AML-193 (cell line): ENCODE measurements at regions not wholly inside any gene's neighbourhood (a gene's known extent, or its start where the extent isn't known, plus 50 kb on each side); places are given as distances from the start of the nearest gene placed in this dataset.
"Not testable (repeated sequence)": the region's sequence is repeated elsewhere in the genome, so short reads cannot be mapped to it uniquely, and the experiment has no call there.

ENCODE experiments used
- DNase-seq, 2 experiments: peaks; one replicate each; lab custom pipeline; 2025; lab: John Stamatoyannopoulos, UW

DNA sequence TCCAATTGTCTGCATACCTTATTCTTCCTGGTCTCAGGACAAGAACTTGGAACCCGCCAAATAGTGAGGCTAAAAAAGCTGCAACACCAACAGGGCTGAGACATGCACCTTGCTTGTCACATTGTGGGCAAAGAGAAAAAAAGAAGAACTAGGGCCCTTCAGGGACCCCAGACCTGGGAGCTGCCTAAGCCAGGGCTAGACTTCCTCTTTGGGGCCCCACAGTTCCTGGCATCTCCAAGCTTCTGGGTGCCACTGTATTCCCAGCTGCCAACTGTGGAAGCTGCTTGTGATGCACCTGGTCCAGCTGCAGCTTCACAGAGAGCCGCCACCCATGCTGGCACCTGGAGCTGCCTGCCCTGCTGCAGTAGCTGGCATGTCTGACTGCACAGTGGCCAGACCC, 370.6 kb downstream of the CD83 start:
- DNase-seq, result no peak

DNA sequence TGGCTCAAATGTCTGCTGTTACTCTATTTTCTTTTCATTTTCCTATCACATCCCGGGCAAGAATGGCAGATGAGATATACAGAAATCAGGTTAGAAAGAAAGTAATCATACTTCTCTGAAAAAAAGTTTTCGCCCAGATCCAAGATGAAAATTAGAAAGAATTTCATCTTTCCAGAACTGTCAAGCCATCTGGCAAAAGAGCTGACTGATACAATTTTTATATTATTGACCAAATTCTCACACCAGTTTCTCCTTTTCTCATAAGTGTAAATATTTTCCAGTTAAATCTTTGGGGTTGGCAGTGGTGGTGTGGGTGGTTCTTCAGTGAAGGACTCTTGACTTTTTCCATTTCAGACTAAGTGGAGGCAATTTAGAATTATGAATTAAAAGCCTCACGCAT, 371.9 kb downstream of the CD83 start:
- no peak for DNase-seq

DNA sequence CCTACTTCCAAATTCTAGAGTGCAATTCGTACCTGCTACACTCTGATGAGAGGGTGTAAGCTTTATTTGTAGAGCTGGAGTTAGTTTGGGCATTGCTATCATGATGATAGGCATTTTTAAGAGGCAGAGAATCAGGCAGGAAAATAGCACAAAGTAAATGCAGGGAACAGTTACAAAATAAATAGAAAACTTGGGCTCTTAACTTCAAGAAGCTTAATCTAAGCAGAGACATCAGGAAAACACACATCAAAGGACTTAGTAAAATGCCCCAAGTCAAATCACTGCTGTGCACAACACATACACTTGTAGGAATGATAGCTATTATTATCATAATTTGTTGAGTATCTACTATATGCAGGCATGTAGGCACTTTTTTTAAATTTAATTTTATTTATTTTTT, 381.2 kb downstream of the CD83 start:
- no peak for DNase-seq

DNA sequence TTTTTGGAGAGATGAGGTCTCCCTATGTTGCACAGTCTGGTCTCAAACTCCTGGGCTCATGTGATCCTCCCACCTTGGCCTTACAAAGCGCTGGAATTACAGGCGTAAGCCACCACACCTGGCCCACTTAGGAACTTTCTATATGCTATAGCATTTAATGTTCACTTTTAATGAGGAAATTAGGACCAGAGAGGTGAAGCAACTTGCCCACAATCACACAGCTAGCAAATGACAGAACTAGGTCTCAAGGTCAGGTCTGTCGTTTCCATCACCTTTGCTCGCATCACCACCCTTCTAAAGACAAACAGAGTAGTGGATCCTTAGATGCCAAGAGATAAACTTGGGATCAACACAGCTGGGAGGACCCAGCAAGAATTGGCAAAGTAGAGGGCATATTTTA, 381.7 kb downstream of the CD83 start:
- no peak for DNase-seq

DNA sequence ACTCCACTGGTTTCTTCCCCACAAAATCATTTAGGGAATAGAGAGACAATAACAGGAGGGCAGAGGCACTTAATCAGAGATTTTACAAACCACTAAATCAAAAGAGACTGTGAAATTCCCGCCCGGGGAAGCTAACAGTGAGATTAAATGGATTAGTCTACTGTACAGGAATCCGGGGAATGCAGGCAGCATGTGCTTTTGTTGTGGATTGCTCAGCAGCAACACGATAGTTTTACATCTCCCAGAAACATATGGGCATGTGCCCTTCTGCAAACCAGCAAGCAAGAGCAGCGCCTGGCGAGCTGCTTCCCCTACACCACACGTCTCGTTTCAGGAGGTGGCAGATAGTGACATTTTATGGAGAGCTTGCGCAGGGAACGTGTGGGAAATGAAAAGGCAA, 382.3 kb downstream of the CD83 start:
- no peak for DNase-seq

DNA sequence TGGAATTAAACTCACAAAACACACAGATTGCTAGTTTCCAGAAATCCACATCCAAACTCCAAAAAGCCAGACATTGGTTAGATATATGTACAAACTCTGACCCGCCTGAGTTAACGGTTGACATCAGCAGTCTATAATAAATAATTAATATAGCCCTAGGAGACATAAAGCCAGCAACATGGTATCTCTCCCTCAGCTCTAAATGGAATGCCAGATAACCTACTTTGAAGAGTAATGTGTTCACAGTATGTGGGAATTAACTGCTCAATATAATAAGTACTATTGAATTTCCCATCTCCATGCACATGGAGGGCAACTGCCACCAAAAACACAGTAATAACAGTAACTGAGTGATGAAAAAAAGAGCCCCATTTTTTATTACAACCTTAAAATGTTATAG, 383.2 kb downstream of the CD83 start:
- no peak for DNase-seq

DNA sequence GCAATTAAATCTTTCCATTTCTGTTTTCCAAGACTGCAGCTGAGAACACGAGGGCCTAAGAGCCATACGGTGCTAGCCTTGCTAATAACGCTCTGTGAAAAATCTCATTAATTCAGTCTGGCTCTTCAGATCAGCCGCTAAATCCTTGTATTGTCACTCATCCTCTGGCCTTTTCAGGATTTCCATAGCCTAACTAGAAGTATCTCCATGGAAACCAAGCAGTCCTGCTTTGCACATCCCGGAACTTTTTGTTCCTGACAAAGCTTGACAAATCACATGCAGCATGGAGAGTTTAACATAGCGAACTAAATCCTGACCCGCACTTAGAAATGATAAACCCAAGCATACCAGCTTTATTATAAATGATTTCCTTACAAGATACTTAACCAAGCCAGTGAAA, 383.7 kb downstream of the CD83 start:
- no peak for DNase-seq

DNA sequence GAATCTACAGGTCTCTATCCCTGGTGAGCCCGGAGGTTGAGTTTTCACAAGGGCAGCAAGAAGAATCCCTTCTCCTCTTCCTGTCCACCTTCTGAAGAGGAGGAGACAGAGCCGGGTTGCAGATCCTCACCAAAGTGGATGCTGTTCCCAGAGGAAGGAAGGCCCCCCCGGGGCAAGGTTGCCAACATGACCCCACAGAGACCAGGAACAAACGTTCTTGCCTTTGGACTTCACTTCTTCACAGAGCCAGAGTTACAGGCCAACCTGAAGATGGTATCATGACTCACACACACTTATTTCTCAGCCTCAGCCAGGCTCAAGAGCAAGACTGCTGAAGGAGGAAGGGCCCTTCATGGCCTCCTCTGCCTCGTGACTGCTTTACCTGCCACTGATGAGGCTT, 384.3 kb downstream of the CD83 start:
- no peak for DNase-seq

DNA sequence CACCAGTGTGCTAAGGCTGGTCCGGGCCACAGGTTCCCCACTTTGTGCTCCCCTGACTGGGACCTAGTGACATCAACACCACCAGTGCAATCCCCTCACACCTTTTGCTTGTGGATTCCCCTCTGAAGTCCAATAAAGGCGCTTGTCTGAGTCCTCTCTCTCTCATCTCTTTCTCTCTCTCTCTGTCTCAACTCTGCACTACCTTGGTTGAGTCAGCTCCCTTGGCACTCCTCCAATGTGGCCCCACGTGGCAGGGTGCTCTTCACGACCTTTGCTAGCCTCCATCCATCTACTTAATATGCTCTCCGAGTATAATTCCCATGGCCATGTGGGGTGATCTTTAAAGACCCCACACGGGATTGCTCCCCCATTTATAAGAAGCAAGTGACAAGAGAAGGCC, 385.0 kb downstream of the CD83 start:
- DNase-seq, result no peak

DNA sequence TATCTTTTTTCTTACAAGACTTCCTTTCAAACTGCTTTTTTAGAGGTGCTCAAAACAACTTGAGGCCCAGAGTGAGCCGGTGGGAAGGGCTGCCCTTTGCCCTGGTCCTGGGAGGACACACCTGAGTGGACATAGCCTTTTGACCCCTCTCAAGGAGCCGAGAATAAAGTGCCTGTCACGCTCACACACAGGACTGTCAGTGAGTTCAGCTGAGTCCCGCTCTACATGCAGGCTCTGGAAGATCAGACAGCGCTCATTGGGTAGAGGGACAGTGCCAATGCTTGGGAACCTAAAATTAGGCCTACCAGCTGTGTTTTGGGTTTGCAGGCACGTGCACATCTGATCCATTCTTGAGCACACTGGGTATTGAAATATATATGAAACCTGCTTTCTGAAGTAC, 387.8 kb downstream of the CD83 start:
- no peak for DNase-seq

DNA sequence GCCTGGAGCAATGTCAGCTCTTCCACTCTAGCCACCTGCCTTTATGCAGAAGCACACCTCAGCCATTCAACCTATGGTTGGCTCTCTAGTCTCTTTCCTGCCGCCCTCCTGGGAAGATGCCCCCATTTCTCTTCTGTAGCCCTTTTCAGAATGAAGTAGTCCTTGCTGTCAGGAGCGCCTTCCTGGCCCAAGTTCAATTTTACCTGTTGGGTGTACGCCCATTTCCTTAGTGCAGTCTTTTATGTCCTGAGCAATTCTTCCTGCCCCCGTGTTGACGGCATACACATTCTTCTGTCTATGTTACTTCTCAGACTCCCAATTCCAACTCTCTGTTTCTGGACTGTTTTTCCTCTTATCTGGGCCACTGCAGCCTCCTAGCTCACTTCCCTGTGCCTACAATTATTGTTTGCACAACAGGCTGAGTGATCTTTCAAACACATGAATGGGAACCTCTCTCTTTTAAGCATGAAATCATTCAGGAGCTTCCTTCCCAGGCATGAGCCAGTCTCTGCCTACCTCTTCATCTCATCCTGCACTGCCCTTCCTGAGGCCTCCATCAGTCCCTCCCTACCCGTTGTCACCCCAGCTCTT, 389.2 kb downstream of the CD83 start:
- no peak for DNase-seq

DNA sequence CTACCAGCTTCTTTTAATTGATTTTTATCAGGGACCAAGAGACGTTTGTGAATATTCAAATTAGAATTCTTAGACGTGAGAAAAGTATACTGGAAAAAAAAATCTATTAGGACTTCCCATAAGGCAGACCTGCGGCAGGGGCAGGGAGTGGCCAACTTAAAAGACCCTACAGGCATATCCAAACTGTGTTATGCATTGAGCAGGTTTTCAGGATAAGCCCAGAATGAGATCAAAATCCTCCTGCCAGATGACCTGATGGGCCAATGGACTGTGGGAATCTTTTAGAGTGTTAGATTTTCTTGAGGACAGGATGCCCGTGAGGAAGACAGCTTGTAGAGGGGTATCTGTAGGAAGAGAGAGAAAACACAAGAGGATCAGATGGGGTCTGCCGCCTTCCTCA, 391.5 kb downstream of the CD83 start:
- no peak for DNase-seq

DNA sequence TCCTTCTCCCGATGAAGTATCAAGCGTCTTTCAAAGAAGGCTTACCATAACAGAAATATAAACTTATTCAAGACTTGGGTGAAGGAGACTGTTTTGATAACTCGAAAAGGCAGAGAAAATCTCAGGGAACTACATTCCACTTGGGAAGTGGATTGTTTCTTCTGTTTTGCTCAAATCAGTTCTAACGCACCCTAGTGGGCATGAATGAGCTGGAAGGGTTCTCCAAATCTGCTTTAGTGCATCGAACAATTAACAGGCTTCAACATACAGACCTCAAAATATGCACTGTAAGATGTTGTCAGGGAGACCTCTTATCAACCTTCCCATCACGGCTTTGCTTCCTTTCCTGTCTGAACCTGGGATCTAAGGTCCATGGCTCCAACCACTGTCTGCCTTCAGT, 392.5 kb downstream of the CD83 start:
- no peak for DNase-seq

DNA sequence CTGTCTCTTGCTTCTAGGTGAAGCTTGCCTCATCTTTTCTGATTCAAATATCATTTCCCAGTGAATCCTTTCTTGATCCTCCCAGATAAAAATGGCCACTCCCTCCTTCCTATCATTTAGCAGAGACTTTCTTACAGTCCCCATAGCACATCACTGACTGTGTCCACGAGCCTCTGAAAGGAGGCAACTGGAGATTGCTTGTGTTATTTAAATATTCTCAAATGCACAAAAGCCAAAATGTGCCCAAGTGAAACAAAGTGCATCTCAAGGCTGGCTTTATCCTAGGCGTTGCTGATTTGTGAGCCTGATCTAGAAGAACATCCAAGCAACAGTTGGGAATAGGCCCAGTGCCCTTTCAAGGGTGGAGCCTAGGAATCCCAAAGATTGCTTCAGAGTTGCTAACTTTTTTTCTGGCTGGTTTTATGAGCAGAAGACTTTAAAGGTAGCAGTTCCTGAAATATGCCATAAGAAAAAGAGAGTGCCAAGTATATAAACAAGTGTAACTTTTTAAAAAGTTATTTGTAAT, 393.6 kb downstream of the CD83 start:
- DNase-seq, result no peak

DNA sequence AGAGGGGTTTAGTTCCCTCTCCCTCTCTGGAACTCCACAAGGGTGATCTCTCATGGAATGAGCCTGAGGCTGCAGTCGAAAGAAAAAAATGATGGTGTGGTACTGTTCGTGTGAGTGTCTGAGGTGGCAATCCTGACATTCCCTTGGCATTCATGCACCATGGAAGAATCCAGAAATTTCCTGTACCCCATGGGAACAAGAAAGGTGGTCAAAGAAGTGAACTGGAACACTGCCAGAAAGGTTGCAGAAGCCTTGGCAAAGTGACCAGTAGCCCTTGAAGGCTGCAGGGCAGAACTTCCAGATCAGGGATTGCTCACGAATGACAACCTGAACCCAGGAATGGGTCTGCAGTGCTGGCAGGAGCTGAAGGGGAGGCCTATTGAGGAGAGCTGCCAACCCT, 394.7 kb downstream of the CD83 start:
- DNase-seq, result no peak

DNA sequence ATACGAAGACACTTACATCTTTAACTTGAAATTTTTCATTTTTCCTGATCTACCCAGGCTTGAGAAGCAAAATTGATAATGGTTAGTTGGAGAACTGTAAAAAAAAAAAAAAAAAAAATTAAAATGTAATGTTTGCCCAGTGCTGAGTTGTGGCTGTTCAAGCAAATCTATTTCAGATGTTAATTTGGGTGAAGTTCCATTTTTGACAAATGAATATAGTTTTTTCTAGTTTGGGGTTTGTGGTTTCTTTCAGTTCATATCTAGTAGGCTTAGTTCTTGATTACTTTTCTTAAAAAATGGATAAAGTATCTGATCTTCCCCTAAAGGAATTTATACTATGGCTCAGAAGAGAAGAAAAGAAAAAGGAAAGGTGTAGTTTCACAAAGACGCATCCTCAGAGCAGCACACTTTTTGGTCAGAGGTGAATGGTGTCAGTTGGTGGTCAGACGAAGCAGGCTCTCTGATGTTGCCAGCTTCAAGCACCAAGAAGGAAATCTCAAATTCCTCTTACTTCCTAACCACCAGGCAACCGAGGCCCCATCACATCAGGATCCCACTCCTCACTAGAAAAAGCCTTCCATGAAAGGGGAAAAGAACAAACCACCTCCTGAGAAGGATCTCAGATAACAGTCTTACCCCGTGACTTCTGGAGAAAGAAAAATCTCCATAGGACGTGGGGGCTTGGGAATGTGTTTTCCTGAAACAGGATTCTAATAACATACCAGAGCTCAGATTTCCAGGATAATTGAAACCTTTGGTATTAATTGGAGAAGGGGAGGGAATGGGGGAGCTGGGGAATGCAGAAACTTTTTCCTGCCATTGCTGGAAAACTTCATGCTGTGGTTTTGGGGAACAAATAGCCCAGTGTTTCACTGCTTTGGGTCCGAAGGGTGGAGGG, 396.2 kb downstream of the CD83 start:
- DNase-seq, result no peak

DNA sequence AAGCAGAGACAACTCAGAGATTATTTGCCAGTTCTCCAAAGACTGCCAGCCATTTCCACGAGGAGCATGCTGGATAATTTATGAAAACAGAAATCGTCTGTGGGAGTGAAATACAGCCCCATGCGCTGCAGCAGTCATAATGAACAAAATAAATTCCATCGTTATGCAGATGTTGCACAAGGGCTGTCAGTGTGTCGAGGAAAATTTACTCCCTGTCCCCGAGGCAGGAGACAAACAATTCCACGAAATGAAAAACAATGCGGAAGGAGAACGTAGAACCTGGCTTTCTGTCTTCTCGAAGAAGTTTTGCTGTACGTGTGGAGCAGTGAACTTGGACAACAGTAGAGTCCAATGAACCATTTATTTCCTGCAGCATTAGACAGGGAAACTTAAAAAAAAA, 399.4 kb downstream of the CD83 start:
- no peak for DNase-seq

DNA sequence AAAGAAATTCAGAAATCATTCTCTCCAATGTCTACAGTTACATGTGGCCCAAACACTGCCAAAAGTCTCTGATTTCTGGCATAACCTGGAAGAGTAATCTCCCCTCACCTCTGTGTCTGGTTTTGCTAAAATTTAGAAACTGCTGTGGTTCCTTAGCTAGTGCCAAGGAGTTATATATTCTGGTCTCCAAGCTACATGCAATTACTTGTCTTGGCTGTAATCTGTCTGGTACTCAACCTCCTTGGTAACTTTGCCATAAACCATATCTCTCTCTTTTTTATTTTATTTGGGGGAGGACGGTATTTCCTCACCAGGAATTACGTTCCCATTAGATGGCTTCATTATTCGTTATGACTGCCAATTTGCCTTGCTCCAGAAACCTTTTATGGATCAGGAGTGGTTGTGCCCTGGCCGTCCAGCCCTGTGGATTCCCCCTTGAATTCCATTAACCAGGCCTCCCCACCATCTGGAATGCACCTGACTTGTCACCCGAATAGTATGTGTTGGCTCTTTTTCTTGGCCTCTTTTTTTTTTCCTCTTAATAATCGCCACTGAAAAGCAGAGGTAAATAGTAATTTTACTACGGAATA, 400.0 kb downstream of the CD83 start:
- no peak for DNase-seq

DNA sequence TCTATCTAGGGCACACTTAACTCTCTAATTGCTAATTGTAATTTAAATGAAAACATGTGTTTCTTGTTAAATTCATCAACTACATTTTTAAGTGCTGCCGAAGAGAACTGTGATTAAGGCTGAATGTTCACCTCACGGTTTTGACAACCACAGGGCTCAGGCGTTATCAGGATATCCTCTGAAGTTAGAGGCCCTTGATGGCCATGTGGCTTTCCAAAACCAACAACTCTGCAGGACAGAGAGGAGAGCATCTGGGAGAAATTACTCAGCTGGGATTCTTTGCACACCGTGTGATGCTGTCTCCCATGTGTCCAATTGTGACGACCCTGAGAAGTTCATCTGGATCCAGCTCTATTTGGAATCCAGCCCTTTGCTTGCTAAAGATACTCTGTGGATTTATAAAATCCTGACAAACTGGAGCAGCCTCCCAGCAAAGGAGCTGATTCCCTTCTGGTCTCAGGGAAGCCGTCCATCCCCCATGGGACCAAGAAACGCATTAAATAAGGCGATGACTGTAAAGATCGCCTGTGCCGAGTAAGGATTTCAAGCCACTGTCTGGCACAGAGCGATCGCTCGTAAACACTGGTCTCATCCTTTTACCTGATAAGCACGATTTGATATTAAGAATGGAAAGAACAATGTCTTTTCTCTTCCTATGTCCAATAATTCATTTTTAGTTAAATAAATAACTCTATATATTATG, 401.1 kb downstream of the CD83 start:
- DNase-seq, result no peak

DNA sequence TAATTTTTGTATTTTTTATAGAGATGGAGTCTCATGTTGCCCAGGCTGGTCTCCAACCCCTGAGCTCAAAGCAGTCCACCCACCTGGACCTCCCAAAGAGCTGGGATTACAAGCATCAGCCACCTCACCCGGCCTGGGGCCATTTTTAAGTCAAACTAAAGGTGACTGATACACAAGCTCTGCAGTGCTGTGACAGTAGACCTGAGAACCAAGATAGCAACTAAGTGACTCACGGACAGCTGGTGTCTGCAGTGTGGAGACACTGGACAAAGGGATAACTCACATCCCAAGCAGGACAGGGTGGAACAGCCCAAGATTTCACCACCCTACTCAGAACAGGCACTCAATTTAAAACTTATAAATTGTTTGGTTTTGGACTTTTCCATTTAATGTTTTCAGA, 402.5 kb downstream of the CD83 start:
- DNase-seq, result no peak

DNA sequence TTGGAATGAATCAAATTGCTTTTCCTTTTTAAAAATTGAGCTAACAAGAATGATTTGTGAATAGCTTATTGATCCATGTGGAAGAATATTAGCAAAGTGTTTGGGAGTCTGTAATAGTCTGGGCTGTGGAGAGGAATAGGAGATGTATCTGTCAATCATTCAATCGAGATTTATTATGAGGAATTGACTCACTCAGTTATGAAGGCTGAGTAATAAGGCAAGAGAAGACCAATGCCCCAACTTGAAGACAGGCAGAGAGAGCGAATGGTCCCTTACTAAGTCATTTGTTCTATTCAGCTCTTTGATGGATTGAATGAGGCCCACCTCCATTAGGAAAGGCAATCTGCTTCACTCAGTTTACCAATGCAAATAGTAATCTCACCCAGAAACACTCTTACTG, 403.0 kb downstream of the CD83 start:
- DNase-seq, result no peak

DNA sequence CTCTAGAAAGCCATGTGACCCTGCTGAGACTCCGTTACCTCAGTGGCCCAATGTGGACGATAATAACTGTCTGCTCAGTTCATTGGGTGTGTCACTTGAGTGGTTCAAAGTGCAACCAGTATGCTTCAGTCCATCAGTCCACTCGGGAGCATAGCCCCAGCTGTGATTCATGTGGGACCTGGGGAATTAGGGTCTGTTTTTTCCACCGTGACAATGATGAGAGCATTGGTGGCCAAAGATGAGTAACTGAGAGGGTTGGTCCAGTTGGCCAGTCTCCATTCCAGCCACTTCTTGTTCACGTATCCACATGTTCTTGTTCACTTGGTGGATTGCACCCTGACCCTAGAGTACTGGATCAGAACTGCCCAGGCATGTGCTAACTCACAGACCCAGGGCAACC, 403.6 kb downstream of the CD83 start:
- no peak for DNase-seq

DNA sequence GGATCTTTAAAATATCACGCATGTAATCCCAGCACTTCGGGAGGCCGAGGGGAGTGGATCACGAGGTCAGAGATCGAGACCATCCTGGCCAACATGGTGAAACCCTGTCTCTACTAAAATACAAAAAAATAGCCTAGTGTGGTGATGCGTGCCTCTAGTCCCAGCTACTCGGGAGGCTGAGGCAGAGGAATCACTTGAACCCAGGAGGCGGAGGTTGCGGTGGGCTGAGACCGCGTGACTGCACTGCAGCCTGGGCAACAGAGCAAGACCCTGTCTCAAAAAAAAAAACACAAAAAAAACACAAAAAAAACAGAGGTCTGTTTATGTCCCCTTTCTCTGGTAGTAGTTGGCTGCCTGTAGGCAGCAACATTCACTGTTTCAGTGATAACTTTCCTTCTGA, 404.3 kb downstream of the CD83 start:
- not testable (repeated sequence) for DNase-seq
